A673 (cell line): ENCODE measurements at regions not wholly inside any gene's neighbourhood (a gene's known extent, or its start where the extent isn't known, plus 50 kb on each side); places are given as distances from the start of the nearest gene placed in this dataset.

ENCODE experiments used
- BruUV-seq: library from RNA; stranded (reverse); fragments of 400-500 nt; replicated peaks from 2 replicates; lab custom pipeline; 2021; lab: Mats Ljungman, UMichigan
- CTCF ChIA-PET: fragments of 300-600 bp; sonication (Branson Sonifier 250); formaldehyde crosslinking; loops from one replicate; lab custom pipeline; 2022; ENCODE audit warnings: antibody characterized with exemption; lab: Charles Lee
- POLR2A ChIA-PET: fragments of 300-600 bp; sonication (Branson Sonifier 250); formaldehyde crosslinking; loops from one replicate; lab custom pipeline; 2022; ENCODE audit warnings: antibody characterized with exemption; ENCODE audit not compliant: low non-redundant PET; lab: Charles Lee
- DNase-seq: peaks from one replicate; pipeline ENCODE4 v3.0.0-alpha.2; 2015; ENCODE audit warnings: low spot score
- H3K27ac ChIP-seq: fragments of 200-600 bp; sonication (generic); 2 replicates; pipeline ENCODE4 v1.5.1; 2016; ENCODE audit warnings: mixed run types, low read depth, mild to moderate bottlenecking, mixed read lengths, antibody characterized with exemption, low read length; ENCODE audit not compliant: poor library complexity, severe bottlenecking
- H3K27me3 ChIP-seq: fragments of 200-600 bp; sonication (generic); replicated peaks from 2 replicates; pipeline ENCODE4 v1.6.1; 2017; ENCODE audit warnings: mixed run types, low read depth, mild to moderate bottlenecking, mixed read lengths, antibody characterized with exemption, low read length; ENCODE audit not compliant: insufficient read depth, poor library complexity
- H3K36me3 ChIP-seq: fragments of 200-600 bp; sonication (generic); 2 replicates; pipeline ENCODE4 v1.6.1; 2016; ENCODE audit warnings: mixed run types, mild to moderate bottlenecking, mixed read lengths, antibody characterized with exemption, low read length; ENCODE audit not compliant: insufficient read depth, poor library complexity, severe bottlenecking
- H3K4me1 ChIP-seq: fragments of 200-600 bp; sonication (generic); 2 replicates; pipeline ENCODE4 v1.6.1; 2017; ENCODE audit warnings: mixed run types, mild to moderate bottlenecking, mixed read lengths, antibody characterized with exemption, low read length; ENCODE audit not compliant: insufficient read depth, poor library complexity, severe bottlenecking
- H3K4me3 ChIP-seq: fragments of 200-600 bp; sonication (generic); 2 replicates; pipeline ENCODE4 v1.5.1; 2016; ENCODE audit warnings: low read depth, mixed run types, mild to moderate bottlenecking, mixed read lengths, low read length; ENCODE audit not compliant: poor library complexity, severe bottlenecking
- H3K9me3 ChIP-seq: fragments of 200-600 bp; sonication (generic); 2 replicates; pipeline ENCODE4 v1.6.1; 2016; ENCODE audit warnings: mixed run types, low read depth, mild to moderate bottlenecking, mixed read lengths, antibody characterized with exemption, low read length; ENCODE audit not compliant: poor library complexity, severe bottlenecking
- EZH2 ChIP-seq: fragments of 200-600 bp; sonication (generic); IDR thresholded peaks from 2 replicates; pipeline ENCODE4 v1.6.1; 2017; ENCODE audit warnings: borderline replicate concordance, low read depth, mild to moderate bottlenecking, mixed read lengths, antibody characterized with exemption, low read length; ENCODE audit not compliant: poor library complexity, severe bottlenecking
- intact Hi-C: fragments of 100-400 bp; cut with micrococcal nuclease; formaldehyde crosslinking; loops from one replicate; pipeline ENCODE4 v1.10.0; 2022; ENCODE audit not compliant: unreplicated experiment
- TF ChIP-seq, protein P1 (sequence below): fragments of 300-800, 200-600 bp; sonication (generic); conservative IDR thresholded peaks from 2 replicates; pipeline ENCODE4 v1.5.1; 2017; ENCODE audit warnings: low read depth, mild to moderate bottlenecking, antibody characterized with exemption, low read length, moderate library complexity, mixed read lengths

DNA sequence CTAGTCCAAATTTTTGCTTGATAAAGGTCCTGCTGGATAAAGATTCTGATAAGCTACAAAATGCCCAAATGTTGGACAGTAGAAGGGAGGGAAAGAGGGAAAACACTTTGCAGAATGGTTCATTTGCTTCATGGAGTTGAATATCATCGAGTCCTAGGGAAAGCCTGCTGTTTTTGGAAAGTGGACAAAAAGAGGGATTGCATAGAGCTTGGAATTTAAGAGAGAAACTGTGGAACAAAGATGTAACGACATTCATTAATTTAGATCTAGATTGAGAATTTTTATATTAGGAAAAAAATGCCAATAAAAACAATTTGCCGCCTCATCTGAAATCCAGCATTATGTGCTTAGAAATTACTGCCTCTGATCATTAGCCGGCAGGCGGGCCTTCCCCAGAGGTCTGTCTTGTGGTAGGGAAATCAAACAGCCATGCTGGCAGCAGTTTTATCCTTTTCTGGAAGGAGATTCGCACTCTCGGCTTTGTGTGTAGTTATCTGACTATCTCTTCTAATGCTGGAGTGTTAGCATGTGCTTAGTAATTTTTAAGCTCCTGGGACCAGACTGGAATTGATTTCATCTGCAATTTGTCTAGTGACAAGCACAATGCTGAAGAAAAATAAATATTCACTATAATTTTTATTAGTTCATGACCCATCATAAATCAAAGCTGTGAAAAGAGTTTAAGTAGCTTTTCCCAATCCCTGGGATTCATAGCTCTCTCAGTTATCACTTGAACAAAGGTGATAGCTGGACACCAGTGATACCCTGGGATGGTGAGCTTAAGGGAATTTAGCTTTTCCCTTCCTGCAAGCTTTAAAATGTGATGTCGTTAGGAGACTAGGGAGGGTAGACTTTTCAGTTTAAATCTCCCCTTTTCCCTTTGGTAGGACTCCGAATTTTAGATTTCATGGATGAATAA lies 329.5 kb downstream of the PRL start:
- H3K4me3 ChIP-seq: no peak overlapping the region
- CTCF ChIA-PET: no interaction called here
- H3K9me3 ChIP-seq: no peaks in the 10 kb centered on the region
- BruUV-seq: no TSS peak
- H3K36me3 ChIP-seq: no peaks in the 10 kb centered on the region
- H3K27me3 ChIP-seq: no peaks in the 10 kb centered on the region
- no peak for DNase-seq
- H3K27ac ChIP-seq: no peak overlapping the region
- H3K4me1 ChIP-seq: peaks cover 49% of the 10 kb centered on the region
- intact Hi-C loops: no loop called here
- TF ChIP-seq, protein P1, sequence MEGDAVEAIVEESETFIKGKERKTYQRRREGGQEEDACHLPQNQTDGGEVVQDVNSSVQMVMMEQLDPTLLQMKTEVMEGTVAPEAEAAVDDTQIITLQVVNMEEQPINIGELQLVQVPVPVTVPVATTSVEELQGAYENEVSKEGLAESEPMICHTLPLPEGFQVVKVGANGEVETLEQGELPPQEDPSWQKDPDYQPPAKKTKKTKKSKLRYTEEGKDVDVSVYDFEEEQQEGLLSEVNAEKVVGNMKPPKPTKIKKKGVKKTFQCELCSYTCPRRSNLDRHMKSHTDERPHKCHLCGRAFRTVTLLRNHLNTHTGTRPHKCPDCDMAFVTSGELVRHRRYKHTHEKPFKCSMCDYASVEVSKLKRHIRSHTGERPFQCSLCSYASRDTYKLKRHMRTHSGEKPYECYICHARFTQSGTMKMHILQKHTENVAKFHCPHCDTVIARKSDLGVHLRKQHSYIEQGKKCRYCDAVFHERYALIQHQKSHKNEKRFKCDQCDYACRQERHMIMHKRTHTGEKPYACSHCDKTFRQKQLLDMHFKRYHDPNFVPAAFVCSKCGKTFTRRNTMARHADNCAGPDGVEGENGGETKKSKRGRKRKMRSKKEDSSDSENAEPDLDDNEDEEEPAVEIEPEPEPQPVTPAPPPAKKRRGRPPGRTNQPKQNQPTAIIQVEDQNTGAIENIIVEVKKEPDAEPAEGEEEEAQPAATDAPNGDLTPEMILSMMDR: no peak
- TF ChIP-seq EZH2: no peak
- POLR2A ChIA-PET: interaction anchor here (0.6 kb wide), 1 partner anchor 110 kb away, joined by 3 read pairs; no protein-coding TSS in a partner anchor

DNA sequence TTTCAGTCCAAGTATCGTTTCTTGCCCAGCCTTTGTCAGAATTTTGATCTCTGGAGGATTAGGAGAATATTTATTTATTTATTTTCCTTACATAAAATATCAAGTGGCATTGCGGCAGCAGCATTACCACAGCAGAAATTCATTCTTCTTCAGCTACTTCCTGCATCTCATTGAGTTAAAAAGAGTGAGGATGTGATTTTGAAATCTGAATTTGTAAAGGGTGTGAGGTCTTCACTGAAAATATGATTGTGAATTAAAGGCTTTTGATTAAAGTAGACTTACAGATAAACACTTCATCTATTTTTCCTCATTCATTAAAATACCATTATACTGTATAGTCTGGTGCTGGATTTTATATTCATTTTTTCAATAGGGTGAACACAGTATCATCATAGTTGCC lies 328.4 kb downstream of the PRL start:
- CTCF ChIA-PET: no interaction called here
- BruUV-seq: no TSS peak
- no peak overlapping the region for H3K27ac ChIP-seq
- H3K4me3 ChIP-seq: no peak overlapping the region
- TF ChIP-seq, protein P1: no peak
- no peak for TF ChIP-seq EZH2
- intact Hi-C loops: no loop called here
- no peak for DNase-seq
- POLR2A ChIA-PET: no interaction called here
- peaks cover 49% of the 10 kb centered on the region for H3K4me1 ChIP-seq
- H3K36me3 ChIP-seq: no peaks in the 10 kb centered on the region
- H3K27me3 ChIP-seq: no peaks in the 10 kb centered on the region
- no peaks in the 10 kb centered on the region for H3K9me3 ChIP-seq

DNA sequence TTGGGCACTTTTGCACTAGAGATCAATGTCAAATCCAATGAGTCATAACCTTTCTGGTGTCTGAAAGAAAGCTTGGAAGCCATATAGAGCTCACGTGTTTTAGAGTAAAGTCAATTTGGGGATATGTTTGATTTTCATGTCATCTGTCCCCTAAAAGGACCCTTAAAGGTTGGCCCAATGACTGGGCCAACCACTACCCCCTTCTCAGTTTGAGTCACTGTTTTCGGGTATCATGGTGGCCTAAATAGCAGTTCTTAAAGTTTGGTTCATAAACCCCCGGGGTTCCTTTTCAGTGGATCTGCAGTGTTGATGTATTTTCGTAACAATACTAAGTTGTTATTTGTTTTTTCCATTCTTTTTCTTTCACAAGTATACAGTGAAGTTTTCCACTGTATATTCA lies 327.6 kb downstream of the PRL start:
- POLR2A ChIA-PET: no interaction called here
- Histone ChIP-seq H3K4me3 (no peak overlapping the region), H3K27ac (no peak overlapping the region), H3K4me1 (peaks cover 49% of the 10 kb centered on the region), H3K27me3 (no peaks in the 10 kb centered on the region), H3K36me3 (no peaks in the 10 kb centered on the region), H3K9me3 (no peaks in the 10 kb centered on the region)
- TF ChIP-seq, protein P1: no peak
- TF ChIP-seq EZH2: no peak
- DNase-seq: no peak
- intact Hi-C loops: no loop called here
- CTCF ChIA-PET: no interaction called here
- BruUV-seq: no TSS peak
